HUES48 (cell line): ENCODE measurements at regions not wholly inside any gene's neighbourhood (a gene's known extent, or its start where the extent isn't known, plus 50 kb on each side); places are given as distances from the start of the nearest gene placed in this dataset.

Experiments used
- H3K27ac ChIP-seq: one replicate; pipeline ENCODE4 v1.7.0; 2013; ENCODE audit warnings: low read depth, low read length, inconsistent platforms
- H3K27me3 ChIP-seq: 2 replicates; pipeline ENCODE4 v1.6.1; 2013; ENCODE audit warnings: mild to moderate bottlenecking, low read length; ENCODE audit not compliant: control insufficient read depth, insufficient read depth
- H3K36me3 ChIP-seq: 2 replicates; pipeline ENCODE4 v1.6.1; 2013; ENCODE audit warnings: low read length; ENCODE audit not compliant: control insufficient read depth, insufficient read depth
- H3K4me1 ChIP-seq: 2 replicates; pipeline ENCODE4 v1.6.1; 2013; ENCODE audit warnings: mild to moderate bottlenecking, low read length; ENCODE audit not compliant: control insufficient read depth, insufficient read depth
- H3K4me3 ChIP-seq: 2 replicates; pipeline ENCODE4 v1.5.1; 2013; ENCODE audit warnings: mild to moderate bottlenecking, low read depth, low read length
- H3K9ac ChIP-seq: 2 replicates; pipeline ENCODE4 v1.6.1; 2013; ENCODE audit warnings: mild to moderate bottlenecking, low read depth, low read length, moderate library complexity
- H3K9me3 ChIP-seq: 2 replicates; pipeline ENCODE4 v1.6.1; 2013; ENCODE audit warnings: low read length; ENCODE audit not compliant: control insufficient read depth, insufficient read depth

GRCh38 chr12:58139894-58140293 lies 198.5 kb downstream of the ATP23 start:
- Histone ChIP-seq H3K36me3 (no peaks in the 10 kb centered on the region), H3K4me1 (peaks cover 29% of the 10 kb centered on the region), H3K9me3 (no peaks in the 10 kb centered on the region), H3K9ac (no peak overlapping the region), H3K4me3 (no peak overlapping the region), H3K27ac (peak overlapping the region; percentile 77), H3K27me3 (no peaks in the 10 kb centered on the region; the same call in 1 of the 2 replicates)

- Histone ChIP-seq H3K36me3 (no peaks in the 10 kb centered on the region), H3K9ac (no peak overlapping the region), H3K9me3 (no peaks in the 10 kb centered on the region), H3K27ac (peak overlapping the region; percentile 67), H3K4me1 (peaks cover 29% of the 10 kb centered on the region), H3K27me3 (no peaks in the 10 kb centered on the region; the same call in 1 of the 2 replicates), H3K4me3 (no peak overlapping the region)
Observed at GRCh38 chr12:58140395-58140794, 199.0 kb downstream of the ATP23 start.

- no peak overlapping the region for H3K27ac ChIP-seq
- no peaks in the 10 kb centered on the region; the same call in 1 of the 2 replicates for H3K27me3 ChIP-seq
- no peaks in the 10 kb centered on the region for H3K36me3 ChIP-seq
- H3K4me3 ChIP-seq: no peak overlapping the region
- H3K9ac ChIP-seq: no peak overlapping the region
- H3K4me1 ChIP-seq: peaks cover 28% of the 10 kb centered on the region
- H3K9me3 ChIP-seq: no peaks in the 10 kb centered on the region
Observed at GRCh38 chr12:58142991-58143390, 201.6 kb downstream of the ATP23 start.

GRCh38 chr12:58143498-58143995 lies 202.2 kb downstream of the ATP23 start:
- no peak overlapping the region for H3K4me3 ChIP-seq
- H3K9me3 ChIP-seq: no peaks in the 10 kb centered on the region
- H3K4me1 ChIP-seq: peaks cover 23% of the 10 kb centered on the region
- H3K27ac ChIP-seq: no peak overlapping the region
- no peaks in the 10 kb centered on the region; the same call in 1 of the 2 replicates for H3K27me3 ChIP-seq
- no peak overlapping the region for H3K9ac ChIP-seq
- H3K36me3 ChIP-seq: no peaks in the 10 kb centered on the region

GRCh38 chr12:58148405-58148804 lies 207.0 kb downstream of the ATP23 start:
- Histone ChIP-seq H3K9me3 (no peaks in the 10 kb centered on the region), H3K36me3 (no peaks in the 10 kb centered on the region), H3K4me3 (no peak overlapping the region), H3K27me3 (no peaks in the 10 kb centered on the region), H3K4me1 (no peaks in the 10 kb centered on the region), H3K9ac (no peak overlapping the region), H3K27ac (no peak overlapping the region)

- Histone ChIP-seq H3K9me3 (no peaks in the 10 kb centered on the region), H3K9ac (no peak overlapping the region), H3K4me1 (no peaks in the 10 kb centered on the region), H3K27ac (no peak overlapping the region), H3K4me3 (no peak overlapping the region), H3K27me3 (no peaks in the 10 kb centered on the region), H3K36me3 (no peaks in the 10 kb centered on the region)
Observed at GRCh38 chr12:58148976-58149375, 207.6 kb downstream of the ATP23 start.

- Histone ChIP-seq H3K4me1 (no peaks in the 10 kb centered on the region), H3K4me3 (no peak overlapping the region), H3K9ac (no peak overlapping the region), H3K36me3 (no peaks in the 10 kb centered on the region), H3K9me3 (no peaks in the 10 kb centered on the region), H3K27me3 (no peaks in the 10 kb centered on the region), H3K27ac (no peak overlapping the region)
Observed at GRCh38 chr12:58154359-58154758, 213.0 kb downstream of the ATP23 start.

- H3K9ac ChIP-seq: no peak overlapping the region
- no peaks in the 10 kb centered on the region for H3K9me3 ChIP-seq
- H3K4me3 ChIP-seq: no peak overlapping the region
- H3K27me3 ChIP-seq: no peaks in the 10 kb centered on the region
- H3K36me3 ChIP-seq: no peaks in the 10 kb centered on the region
- no peak overlapping the region for H3K27ac ChIP-seq
- no peaks in the 10 kb centered on the region for H3K4me1 ChIP-seq
Observed at GRCh38 chr12:58156697-58157096, 215.3 kb downstream of the ATP23 start.

GRCh38 chr12:58159941-58160340 lies 218.6 kb downstream of the ATP23 start:
- H3K9me3 ChIP-seq: no peaks in the 10 kb centered on the region
- H3K4me3 ChIP-seq: no peak overlapping the region
- no peak overlapping the region for H3K27ac ChIP-seq

GRCh38 chr12:58161773-58162172 lies 220.4 kb downstream of the ATP23 start:
- H3K9me3 ChIP-seq: no peaks in the 10 kb centered on the region
- no peak overlapping the region for H3K9ac ChIP-seq
- no peaks in the 10 kb centered on the region for H3K4me1 ChIP-seq
- no peaks in the 10 kb centered on the region for H3K27me3 ChIP-seq
- no peaks in the 10 kb centered on the region for H3K36me3 ChIP-seq
- no peak overlapping the region for H3K27ac ChIP-seq
- H3K4me3 ChIP-seq: no peak overlapping the region

More at GRCh38 chr12:58159941-58160340, 218.6 kb downstream of the ATP23 start:
- H3K36me3 ChIP-seq: no peaks in the 10 kb centered on the region
- H3K9ac ChIP-seq: no peak overlapping the region
- no peaks in the 10 kb centered on the region for H3K27me3 ChIP-seq
- no peaks in the 10 kb centered on the region for H3K4me1 ChIP-seq

GRCh38 chr12:58163021-58163420 lies 221.7 kb downstream of the ATP23 start:
- Histone ChIP-seq H3K27ac (no peak overlapping the region), H3K9me3 (no peaks in the 10 kb centered on the region), H3K36me3 (no peaks in the 10 kb centered on the region), H3K9ac (no peak overlapping the region), H3K27me3 (no peaks in the 10 kb centered on the region), H3K4me1 (no peaks in the 10 kb centered on the region), H3K4me3 (no peak overlapping the region)
